ENCODE measurements at regions not wholly inside any gene's neighbourhood (a gene's known extent, or its start where the extent isn't known, plus 50 kb on each side); places are given as distances from the start of the nearest gene placed in this dataset.

DNA sequence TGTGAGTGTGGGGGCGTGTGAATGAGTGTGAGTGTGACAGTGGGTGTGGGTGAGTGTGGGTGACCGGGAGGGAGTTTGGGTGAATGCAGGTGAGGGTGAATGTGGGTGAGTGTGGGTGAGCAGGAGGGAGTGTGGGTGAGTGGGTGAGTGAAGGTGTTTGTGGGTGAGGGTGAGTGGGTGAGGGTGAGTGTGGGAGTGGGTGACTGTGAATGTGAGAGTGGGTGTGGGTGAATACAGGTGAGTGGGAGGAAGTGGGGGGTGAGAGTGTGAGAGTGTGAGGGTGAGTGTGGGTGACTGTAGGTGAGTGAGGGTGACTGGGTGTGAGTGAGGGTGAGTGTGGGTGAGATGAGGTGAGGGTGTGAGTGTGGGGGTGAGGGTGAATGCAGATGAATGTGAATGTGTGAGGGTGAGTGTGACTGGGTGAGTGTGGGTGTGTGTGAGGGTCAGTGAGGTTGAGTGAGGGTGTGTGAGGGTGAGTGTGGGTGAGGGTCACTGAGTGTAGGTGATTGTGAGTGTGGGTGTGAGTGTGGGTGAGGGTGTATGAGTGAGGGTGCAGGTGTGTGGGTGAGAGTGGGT lies 1677.3 kb upstream of the TENM3 start:
- intact Hi-C loops (cut with micrococcal nuclease; ENCODE audit: unreplicated experiment): no loop called here
- ChIA-PET RAD21 (ENCODE audit: unreplicated experiment) (no interaction called here), POLR2A (no interaction called here), SMC1A (ENCODE audit: uncharacterized antibody, unreplicated experiment) (no interaction called here), CTCF (no interaction called here)
- BruUV-seq (replicated peaks): no TSS peak
- H3K9ac ChIP-seq (ENCODE audit: control insufficient read depth, insufficient read depth, low read length): no peak overlapping the region
- no peaks in the 10 kb centered on the region for H3K79me2 ChIP-seq (ENCODE audit: control insufficient read depth, insufficient read depth, low read length)
- no peak overlapping the region for H3K4me2 ChIP-seq (ENCODE audit: control insufficient read depth, insufficient read depth)
- H3K36me3 ChIP-seq (ENCODE audit: control insufficient read depth in 2 of 2, insufficient read depth in 2 of 2, low read length in 1 of 2): no peaks in the 10 kb centered on the region
- no peak for FAIRE-seq
- H3K27ac ChIP-seq (ENCODE audit: control insufficient read depth, insufficient read depth): no peak overlapping the region
- H2AFZ ChIP-seq (ENCODE audit: control insufficient read depth, low read depth, low read length): no peak overlapping the region
- no peaks in the 10 kb centered on the region for H3K4me1 ChIP-seq (ENCODE audit: control insufficient read depth, insufficient read depth, low read length)
- no peak for DNase-seq (ENCODE audit: low read depth, low spot score)
- ATAC-seq: no peak
- H3K27me3 ChIP-seq (replicated peaks in 1 of 2; ENCODE audit: control insufficient read depth in 2 of 2, insufficient read depth in 2 of 2, low read length in 1 of 2): no peaks in the 10 kb centered on the region
- no peaks in the 10 kb centered on the region; the same call in 2 of the 3 replicates for H3K9me3 ChIP-seq (replicated peaks; ENCODE audit: control insufficient read depth, insufficient read depth, low read length)
- in situ Hi-C loops (cut with MboI): no loop called here
- no peak for TF ChIP-seq NRF1 (conservative IDR thresholded peaks at IDR 0.05; ENCODE audit: low read depth, low read length)
- no peak for TF ChIP-seq BACH1 (IDR thresholded peaks at IDR 0.05; ENCODE audit: borderline replicate concordance)
- no peak for TF ChIP-seq SMC3 (IDR thresholded peaks at IDR 0.05; ENCODE audit: borderline replicate concordance, low read length)
- TF ChIP-seq DPF2 (IDR thresholded peaks at IDR 0.05): no peak
- H4K20me1 ChIP-seq (ENCODE audit: control insufficient read depth, insufficient read depth): no peaks in the 10 kb centered on the region
- 27% methylated on average over 2 of the region's 2 CpGs for WGBS (ENCODE audit: insufficient coverage, insufficient replicate concordance, low lambda C conversion rate, missing lambda C conversion rate)
- no peak overlapping the region for H3K4me3 ChIP-seq

DNA sequence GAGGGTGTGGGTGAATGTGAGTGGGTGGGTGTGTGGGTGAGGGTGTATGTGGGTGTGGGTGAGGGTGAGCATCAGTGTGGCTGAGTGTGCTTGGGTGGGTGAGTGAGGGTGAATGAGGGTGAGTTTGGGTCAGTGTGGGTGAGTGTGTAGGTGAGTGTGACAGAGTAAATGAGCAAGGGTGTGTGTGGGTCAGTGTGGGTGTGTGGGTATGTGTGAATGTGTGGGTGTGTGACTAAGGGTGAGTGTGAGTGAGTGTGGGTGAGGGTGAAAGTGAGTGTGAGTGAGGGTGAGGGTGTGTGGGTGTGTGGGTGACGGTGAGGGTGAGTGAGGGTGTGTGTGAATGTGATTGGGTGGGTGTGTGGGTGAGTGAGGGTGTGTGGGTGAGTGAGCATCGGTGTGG lies 1676.7 kb upstream of the TENM3 start:
- no peak overlapping the region for H3K4me3 ChIP-seq
- no peak overlapping the region for H3K4me2 ChIP-seq (ENCODE audit: control insufficient read depth, insufficient read depth)
- intact Hi-C loops (cut with micrococcal nuclease; ENCODE audit: unreplicated experiment) (no loop called here), in situ Hi-C loops (cut with MboI) (no loop called here)
- H3K4me1 ChIP-seq (ENCODE audit: control insufficient read depth, insufficient read depth, low read length): no peaks in the 10 kb centered on the region
- RAD21 ChIA-PET (ENCODE audit: unreplicated experiment): no interaction called here
- no peak overlapping the region for H3K27ac ChIP-seq (ENCODE audit: control insufficient read depth, insufficient read depth)
- H3K9ac ChIP-seq (ENCODE audit: control insufficient read depth, insufficient read depth, low read length): no peak overlapping the region
- no TSS peak for BruUV-seq (replicated peaks)
- FAIRE-seq (no peak), DNase-seq (ENCODE audit: low read depth, low spot score) (no peak), ATAC-seq (no peak)
- POLR2A ChIA-PET: no interaction called here
- CTCF ChIA-PET: no interaction called here
- 20% methylated on average over 1 of the region's 2 CpGs for WGBS (ENCODE audit: insufficient coverage, insufficient replicate concordance, low lambda C conversion rate, missing lambda C conversion rate)
- no peak overlapping the region for H2AFZ ChIP-seq (ENCODE audit: control insufficient read depth, low read depth, low read length)
- H3K36me3 ChIP-seq (ENCODE audit: control insufficient read depth in 2 of 2, insufficient read depth in 2 of 2, low read length in 1 of 2): no peaks in the 10 kb centered on the region
- no peaks in the 10 kb centered on the region for H3K79me2 ChIP-seq (ENCODE audit: control insufficient read depth, insufficient read depth, low read length)
- H3K9me3 ChIP-seq (replicated peaks; ENCODE audit: control insufficient read depth, insufficient read depth, low read length): no peaks in the 10 kb centered on the region; the same call in 2 of the 3 replicates
- no peaks in the 10 kb centered on the region for H4K20me1 ChIP-seq (ENCODE audit: control insufficient read depth, insufficient read depth)
- SMC1A ChIA-PET (ENCODE audit: uncharacterized antibody, unreplicated experiment): no interaction called here
- H3K27me3 ChIP-seq (replicated peaks in 1 of 2; ENCODE audit: control insufficient read depth in 2 of 2, insufficient read depth in 2 of 2, low read length in 1 of 2): no peaks in the 10 kb centered on the region
- TF ChIP-seq SP1 (IDR thresholded peaks at IDR 0.05; ENCODE audit: low read depth, low read length) (no peak), PML (IDR thresholded peaks at IDR 0.05; ENCODE audit: low read length) (no peak), KLF5 (IDR thresholded peaks at IDR 0.05; ENCODE audit: partially characterized antibody) (no peak), POLR2A (IDR thresholded peaks at IDR 0.05; ENCODE audit: low read depth, low read length) (no peak), TCF3 (IDR thresholded peaks at IDR 0.05; ENCODE audit: borderline replicate concordance, insufficient read depth, low read depth, low read length) (no peak), CTCF (IDR thresholded peaks at IDR 0.05 in 2 of 3, conservative IDR thresholded peaks at IDR 0.05 in 1 of 3; ENCODE audit: control insufficient read depth in 2 of 3, extremely low read depth in 1 of 3, insufficient read depth in 1 of 3, low read depth in 3 of 3, low read length in 3 of 3) (no peak)
- TF ChIP-seq, protein P1, sequence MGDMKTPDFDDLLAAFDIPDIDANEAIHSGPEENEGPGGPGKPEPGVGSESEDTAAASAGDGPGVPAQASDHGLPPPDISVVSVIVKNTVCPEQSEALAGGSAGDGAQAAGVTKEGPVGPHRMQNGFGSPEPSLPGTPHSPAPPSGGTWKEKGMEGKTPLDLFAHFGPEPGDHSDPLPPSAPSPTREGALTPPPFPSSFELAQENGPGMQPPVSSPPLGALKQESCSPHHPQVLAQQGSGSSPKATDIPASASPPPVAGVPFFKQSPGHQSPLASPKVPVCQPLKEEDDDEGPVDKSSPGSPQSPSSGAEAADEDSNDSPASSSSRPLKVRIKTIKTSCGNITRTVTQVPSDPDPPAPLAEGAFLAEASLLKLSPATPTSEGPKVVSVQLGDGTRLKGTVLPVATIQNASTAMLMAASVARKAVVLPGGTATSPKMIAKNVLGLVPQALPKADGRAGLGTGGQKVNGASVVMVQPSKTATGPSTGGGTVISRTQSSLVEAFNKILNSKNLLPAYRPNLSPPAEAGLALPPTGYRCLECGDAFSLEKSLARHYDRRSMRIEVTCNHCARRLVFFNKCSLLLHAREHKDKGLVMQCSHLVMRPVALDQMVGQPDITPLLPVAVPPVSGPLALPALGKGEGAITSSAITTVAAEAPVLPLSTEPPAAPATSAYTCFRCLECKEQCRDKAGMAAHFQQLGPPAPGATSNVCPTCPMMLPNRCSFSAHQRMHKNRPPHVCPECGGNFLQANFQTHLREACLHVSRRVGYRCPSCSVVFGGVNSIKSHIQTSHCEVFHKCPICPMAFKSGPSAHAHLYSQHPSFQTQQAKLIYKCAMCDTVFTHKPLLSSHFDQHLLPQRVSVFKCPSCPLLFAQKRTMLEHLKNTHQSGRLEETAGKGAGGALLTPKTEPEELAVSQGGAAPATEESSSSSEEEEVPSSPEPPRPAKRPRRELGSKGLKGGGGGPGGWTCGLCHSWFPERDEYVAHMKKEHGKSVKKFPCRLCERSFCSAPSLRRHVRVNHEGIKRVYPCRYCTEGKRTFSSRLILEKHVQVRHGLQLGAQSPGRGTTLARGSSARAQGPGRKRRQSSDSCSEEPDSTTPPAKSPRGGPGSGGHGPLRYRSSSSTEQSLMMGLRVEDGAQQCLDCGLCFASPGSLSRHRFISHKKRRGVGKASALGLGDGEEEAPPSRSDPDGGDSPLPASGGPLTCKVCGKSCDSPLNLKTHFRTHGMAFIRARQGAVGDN (IDR thresholded peaks at IDR 0.05): no peak
- TF ChIP-seq, protein P2, sequence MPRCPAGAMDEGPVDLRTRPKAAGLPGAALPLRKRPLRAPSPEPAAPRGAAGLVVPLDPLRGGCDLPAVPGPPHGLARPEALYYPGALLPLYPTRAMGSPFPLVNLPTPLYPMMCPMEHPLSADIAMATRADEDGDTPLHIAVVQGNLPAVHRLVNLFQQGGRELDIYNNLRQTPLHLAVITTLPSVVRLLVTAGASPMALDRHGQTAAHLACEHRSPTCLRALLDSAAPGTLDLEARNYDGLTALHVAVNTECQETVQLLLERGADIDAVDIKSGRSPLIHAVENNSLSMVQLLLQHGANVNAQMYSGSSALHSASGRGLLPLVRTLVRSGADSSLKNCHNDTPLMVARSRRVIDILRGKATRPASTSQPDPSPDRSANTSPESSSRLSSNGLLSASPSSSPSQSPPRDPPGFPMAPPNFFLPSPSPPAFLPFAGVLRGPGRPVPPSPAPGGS (IDR thresholded peaks at IDR 0.05; ENCODE audit: borderline replicate concordance, insufficient read depth, low read depth, low read length, poor library complexity, severe bottlenecking): peak; percentile 16

Data from GM12878 (cell line).